Stomach (tissue), 4 donors: ENCODE measurements at regions not wholly inside any gene's neighbourhood (a gene's known extent, or its start where the extent isn't known, plus 50 kb on each side); places are given as distances from the start of the nearest gene placed in this dataset.

Experiments used
- CTCF ChIP-seq, 7 experiments: fragments of 450-650 bp in 4 of 7; fragments of 200-600 bp in 3 of 7; sonication (generic) in 3 of 7; IDR thresholded peaks; one replicate each; pipeline ENCODE4 v1.5.1; 2016 to 2019; ENCODE audit warnings: antibody characterized with exemption in 7 of 7, control low read depth in 2 of 7, mild to moderate bottlenecking in 1 of 7
- EP300 ChIP-seq: sonication (generic); formaldehyde crosslinking; IDR thresholded peaks from one replicate; pipeline ENCODE4 v1.6.1; 2017; ENCODE audit warnings: antibody characterized with exemption
- POLR2A ChIP-seq, 4 donors: fragments of 450-650 bp; IDR thresholded peaks; one replicate each; pipeline ENCODE4 v1.6.1; 2016; ENCODE audit warnings: antibody characterized with exemption in 4 of 4, control low read depth in 2 of 4, mild to moderate bottlenecking in 1 of 4, moderate library complexity in 1 of 4
- POLR2AphosphoS5 ChIP-seq, 3 donors: sonication (generic); formaldehyde crosslinking; IDR thresholded peaks; one replicate each; pipeline ENCODE4 v1.6.1; 2016; ENCODE audit warnings: antibody characterized with exemption in 3 of 3

- no peak for TF ChIP-seq POLR2A (IDR thresholded peaks at IDR 0.05)
- TF ChIP-seq CTCF (IDR thresholded peaks at IDR 0.05), result no peak
- TF ChIP-seq POLR2AphosphoS5 (IDR thresholded peaks at IDR 0.05), result no peak
- no peak for TF ChIP-seq EP300
These were observed 283.6 kb downstream of the LMO7 start for GRCh38 chr13:75919660-75920199.
